Loucy (cell line): ENCODE measurements at regions not wholly inside any gene's neighbourhood (a gene's known extent, or its start where the extent isn't known, plus 50 kb on each side); places are given as distances from the start of the nearest gene placed in this dataset.

ENCODE experiments used
- H2AFZ ChIP-seq: fragments of 200-600 bp; sonication (generic); 2 replicates; pipeline ENCODE4 v1.6.0; 2016; ENCODE audit warnings: antibody characterized with exemption, mild to moderate bottlenecking, low read length, moderate library complexity
- H3F3A ChIP-seq: fragments of 200-600 bp; 2 replicates; pipeline ENCODE4 v1.6.0; 2016; ENCODE audit warnings: antibody characterized with exemption, low read depth, mild to moderate bottlenecking
- H3K27me3 ChIP-seq: fragments of 200-600 bp; sonication (generic); 2 replicates; pipeline ENCODE4 v1.6.1; 2014; ENCODE audit warnings: low read length, mild to moderate bottlenecking; ENCODE audit not compliant: insufficient read depth, poor library complexity, severe bottlenecking
- H3K36me3 ChIP-seq: fragments of 200-600 bp; sonication (generic); 2 replicates; pipeline ENCODE4 v1.6.1; 2016; ENCODE audit warnings: low read length; ENCODE audit not compliant: insufficient read depth
- H3K4me1 ChIP-seq: fragments of 200-600 bp; sonication (generic); 2 replicates; pipeline ENCODE4 v1.5.1; 2014; ENCODE audit warnings: low read length, mild to moderate bottlenecking; ENCODE audit not compliant: insufficient read depth, poor library complexity, severe bottlenecking
- H3K4me2 ChIP-seq: fragments of 200-600 bp; sonication (generic); 2 replicates; pipeline ENCODE4 v1.6.0; 2014; ENCODE audit warnings: antibody characterized with exemption, low read length, low read depth, mild to moderate bottlenecking; ENCODE audit not compliant: poor library complexity, severe bottlenecking
- H3K4me3 ChIP-seq: fragments of 200-600 bp; sonication (generic); 2 replicates; pipeline ENCODE4 v1.5.1; 2014; ENCODE audit warnings: low read length, mild to moderate bottlenecking, mixed read lengths; ENCODE audit not compliant: poor library complexity, severe bottlenecking
- H3K79me2 ChIP-seq: fragments of 200-600 bp; sonication (generic); 2 replicates; pipeline ENCODE4 v1.6.1; 2014; ENCODE audit warnings: low read length; ENCODE audit not compliant: insufficient read depth
- H3K9ac ChIP-seq: fragments of 200-600 bp; sonication (generic); 2 replicates; pipeline ENCODE4 v1.6.0; 2014; ENCODE audit warnings: mild to moderate bottlenecking, low read depth, low read length, moderate library complexity; ENCODE audit not compliant: poor library complexity, severe bottlenecking
- H3K9me2 ChIP-seq: fragments of 200-600 bp; sonication (generic); replicated peaks from 2 replicates; pipeline ENCODE4 v1.6.1; 2016; ENCODE audit warnings: low read depth, low read length, mixed read lengths
- H3K9me3 ChIP-seq: fragments of 200-600 bp; sonication (generic); 2 replicates; pipeline ENCODE4 v1.6.1; 2014; ENCODE audit warnings: mild to moderate bottlenecking, antibody characterized with exemption, low read length, low read depth; ENCODE audit not compliant: insufficient read depth
- H4K20me1 ChIP-seq: fragments of 200-600 bp; sonication (generic); 2 replicates; pipeline ENCODE4 v1.6.0; 2014; ENCODE audit warnings: antibody characterized with exemption, low read length, mild to moderate bottlenecking; ENCODE audit not compliant: insufficient read depth, poor library complexity, severe bottlenecking
- CTCF ChIP-seq: fragments of 200-600 bp; sonication (generic); conservative IDR thresholded peaks from 2 replicates; pipeline ENCODE4 v1.5.1; 2014; ENCODE audit warnings: mild to moderate bottlenecking, antibody characterized with exemption, low read length
- EZH2phosphoT487 ChIP-seq: fragments of 200-600 bp; IDR thresholded peaks from 2 replicates; pipeline ENCODE4 v1.6.1; 2018; ENCODE audit warnings: antibody characterized with exemption, mild to moderate bottlenecking, moderate library complexity, borderline replicate concordance

- Histone ChIP-seq H3K4me3 (no peak overlapping the region), H3K36me3 (no peaks in the 10 kb centered on the region), H3K9me2 (no peaks in the 10 kb centered on the region), H3K4me1 (no peaks in the 10 kb centered on the region), H2AFZ (no peak overlapping the region), H4K20me1 (no peaks in the 10 kb centered on the region), H3K79me2 (no peaks in the 10 kb centered on the region), H3K9ac (no peak overlapping the region), H3F3A (no peaks in the 10 kb centered on the region), H3K27me3 (no peaks in the 10 kb centered on the region), H3K4me2 (no peak overlapping the region), H3K9me3 (no peaks in the 10 kb centered on the region)
- TF ChIP-seq EZH2phosphoT487 = no peak
- TF ChIP-seq CTCF = no peak
These were observed 1331.7 kb upstream of the MIR17HG start for GRCh38 chr13:90015565-90016507.

GRCh38 chr13:90016688-90017087 lies 1330.8 kb upstream of the MIR17HG start:
- Histone ChIP-seq H3F3A (no peaks in the 10 kb centered on the region), H4K20me1 (no peaks in the 10 kb centered on the region), H3K9me3 (no peaks in the 10 kb centered on the region), H3K4me3 (no peak overlapping the region), H3K4me1 (no peaks in the 10 kb centered on the region), H3K79me2 (no peaks in the 10 kb centered on the region), H3K9ac (no peak overlapping the region), H3K4me2 (no peak overlapping the region), H3K27me3 (no peaks in the 10 kb centered on the region), H2AFZ (no peak overlapping the region), H3K9me2 (no peaks in the 10 kb centered on the region), H3K36me3 (no peaks in the 10 kb centered on the region)
- no peak for TF ChIP-seq EZH2phosphoT487

GRCh38 chr13:90020536-90021070 lies 1326.9 kb upstream of the MIR17HG start:
- Histone ChIP-seq H3K9me2 (no peaks in the 10 kb centered on the region), H2AFZ (no peak overlapping the region), H3K9ac (no peak overlapping the region), H3K36me3 (no peaks in the 10 kb centered on the region), H3K4me3 (no peak overlapping the region), H3K4me1 (no peaks in the 10 kb centered on the region), H3K9me3 (no peaks in the 10 kb centered on the region), H4K20me1 (no peaks in the 10 kb centered on the region), H3K4me2 (no peak overlapping the region), H3K27me3 (no peaks in the 10 kb centered on the region), H3K79me2 (no peaks in the 10 kb centered on the region), H3F3A (no peaks in the 10 kb centered on the region)
- TF ChIP-seq CTCF = no peak
- TF ChIP-seq EZH2phosphoT487 = no peak
